SIG-M5 treated with dmso at 0.1 percent for 504 hours (cell line): ENCODE measurements at regions not wholly inside any gene's neighbourhood (a gene's known extent, or its start where the extent isn't known, plus 50 kb on each side); places are given as distances from the start of the nearest gene placed in this dataset.

ENCODE experiments used
- DNase-seq: peaks from one replicate; lab custom pipeline; 2025; ENCODE audit not compliant: unreplicated experiment; lab: John Stamatoyannopoulos, UW

DNA sequence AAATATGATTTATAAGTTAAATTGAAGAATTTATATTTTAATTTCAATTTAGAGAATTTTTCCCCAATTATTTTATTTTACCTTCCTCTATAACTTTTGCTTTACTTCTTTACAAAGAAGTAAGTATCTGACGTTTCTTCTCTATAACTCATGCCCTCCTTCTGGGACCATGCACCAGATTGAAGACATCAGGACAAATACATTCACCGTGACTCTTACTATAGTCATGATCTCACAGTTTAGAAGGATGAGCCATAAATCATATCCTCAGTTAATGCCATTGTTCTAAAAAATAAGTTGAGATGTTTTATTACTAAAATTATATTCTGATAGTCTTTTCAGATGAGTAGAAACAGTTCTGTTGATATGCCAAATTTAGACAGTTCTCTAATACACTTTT, 279.3 kb downstream of the TMX3 start:
- DNase-seq, result no peak

DNA sequence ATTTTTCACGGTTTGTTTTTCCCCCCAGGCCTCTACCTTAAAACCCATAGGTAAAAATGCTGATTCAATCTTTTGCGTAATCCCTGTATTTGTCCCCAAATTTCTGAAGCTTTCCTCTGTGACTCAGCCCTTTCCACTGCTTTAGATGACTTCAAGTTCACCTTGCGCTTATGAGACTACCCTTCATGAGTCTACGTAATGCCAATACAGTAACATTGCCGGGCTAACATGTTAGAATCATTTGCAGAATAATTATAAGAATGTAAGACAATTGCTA, 283.0 kb downstream of the TMX3 start:
- DNase-seq, result no peak

DNA sequence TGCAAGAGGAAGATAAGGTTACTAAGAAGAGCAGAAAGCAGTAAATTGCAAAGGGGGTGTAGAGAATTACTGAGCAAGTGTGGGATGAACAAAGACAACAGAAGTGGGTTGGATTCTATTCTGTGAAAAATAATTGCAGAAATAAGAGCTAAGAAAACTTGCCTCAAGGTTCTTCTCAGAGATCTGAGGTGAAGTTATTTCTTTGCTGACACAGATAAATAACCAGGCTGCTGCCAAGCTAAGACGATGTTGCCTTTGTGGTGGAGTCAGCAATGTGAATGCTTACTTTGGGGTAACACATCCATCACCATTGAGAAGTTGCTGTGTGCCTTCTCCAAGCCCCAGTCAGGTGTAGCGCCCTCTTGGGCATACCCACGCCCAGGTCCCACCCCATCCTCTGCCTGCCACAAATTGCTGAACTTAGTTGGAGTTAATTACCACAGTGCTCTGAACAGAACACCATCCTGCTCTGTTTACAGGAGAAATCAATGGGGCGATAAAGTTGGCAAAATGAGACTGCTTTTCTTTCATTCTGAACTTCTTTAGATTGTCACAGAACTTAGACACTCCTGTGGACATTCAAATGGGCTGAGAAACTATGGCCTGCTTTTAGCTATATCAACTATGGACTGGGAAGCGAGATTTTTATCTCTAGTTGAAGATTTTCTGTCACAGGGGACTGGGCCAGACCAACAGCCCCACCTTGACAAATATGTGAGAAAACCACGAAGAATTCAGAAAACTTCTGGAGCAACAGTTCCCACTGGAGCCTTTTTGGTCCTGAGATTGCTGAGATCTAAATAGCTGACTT, 283.6 kb downstream of the TMX3 start:
- no peak for DNase-seq

DNA sequence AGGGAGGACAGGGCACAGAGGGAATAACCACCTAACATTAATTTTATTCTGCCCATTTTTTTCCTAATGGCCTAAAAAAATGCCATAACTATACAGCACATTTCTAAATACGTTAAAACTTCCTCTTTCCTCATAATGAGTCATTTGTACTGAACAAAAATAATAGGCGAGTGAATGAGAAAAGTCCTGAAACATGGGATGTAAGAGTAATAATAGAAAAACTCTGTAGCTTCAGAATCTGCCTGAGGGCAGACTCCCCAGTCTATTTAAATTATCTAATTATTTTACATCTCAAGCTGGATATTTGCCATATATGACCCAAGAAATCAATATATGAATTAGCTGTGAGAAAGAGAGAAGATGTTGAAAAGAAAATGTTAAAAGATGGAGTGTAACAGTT, 285.1 kb downstream of the TMX3 start:
- peak; percentile 5 for DNase-seq

DNA sequence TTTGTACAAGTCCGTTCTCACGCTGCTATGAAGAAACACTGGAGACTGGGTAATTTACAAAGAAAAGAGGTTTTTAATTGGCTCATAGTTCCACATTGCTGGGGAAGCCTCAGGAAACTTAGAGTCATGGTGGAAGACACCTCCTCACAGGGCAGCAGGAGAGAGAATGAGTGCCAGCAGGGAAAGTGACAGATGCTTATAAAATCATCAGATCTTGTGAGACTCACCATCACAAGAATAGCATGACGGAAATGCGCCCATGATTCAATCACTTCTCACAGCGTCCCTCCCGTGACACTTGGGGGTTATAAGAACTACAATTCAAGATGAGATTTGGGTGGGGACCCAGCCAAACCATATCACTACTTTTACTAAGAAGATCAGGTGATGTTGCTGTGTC, 285.8 kb downstream of the TMX3 start:
- no peak for DNase-seq

DNA sequence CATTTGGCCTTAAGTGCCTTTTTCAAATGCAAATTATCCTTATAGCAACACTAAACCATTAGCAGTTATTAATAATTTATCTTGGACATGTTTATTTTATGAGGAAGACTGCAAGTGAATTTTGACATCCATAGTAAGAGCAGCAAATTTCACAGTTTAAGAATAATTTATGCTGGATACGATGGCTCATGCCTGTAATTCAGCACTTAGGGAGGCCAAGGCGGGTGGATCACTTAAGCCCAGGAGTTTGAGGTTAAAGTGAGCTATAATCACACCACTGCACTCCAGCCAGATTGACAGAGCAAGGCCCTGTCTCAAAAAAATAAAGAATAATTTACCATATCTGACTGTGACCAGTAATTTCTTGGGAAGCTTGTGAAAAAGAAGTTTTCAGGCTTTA, 286.2 kb downstream of the TMX3 start:
- no peak for DNase-seq

DNA sequence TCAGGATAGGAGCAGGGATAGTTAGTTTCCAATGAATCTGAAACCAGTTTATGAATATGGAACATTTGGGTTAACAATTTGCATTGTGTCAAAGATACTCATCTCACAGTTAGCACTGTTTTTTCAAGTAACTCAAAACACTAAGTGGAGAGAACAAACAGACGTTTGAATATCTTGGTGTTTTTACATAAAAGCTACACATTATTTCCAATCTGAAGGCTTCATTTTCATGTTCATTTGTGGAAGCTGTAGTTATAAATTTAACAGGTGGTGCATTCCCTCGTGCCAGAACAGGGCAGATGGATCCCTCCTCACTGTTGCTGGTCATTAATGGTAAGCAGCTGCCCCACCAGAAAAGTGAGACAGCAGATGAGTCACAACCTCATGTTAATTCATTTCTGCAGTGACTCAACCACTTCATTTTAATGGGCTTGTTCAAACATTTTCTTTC, 286.9 kb downstream of the TMX3 start:
- DNase-seq, result no peak

DNA sequence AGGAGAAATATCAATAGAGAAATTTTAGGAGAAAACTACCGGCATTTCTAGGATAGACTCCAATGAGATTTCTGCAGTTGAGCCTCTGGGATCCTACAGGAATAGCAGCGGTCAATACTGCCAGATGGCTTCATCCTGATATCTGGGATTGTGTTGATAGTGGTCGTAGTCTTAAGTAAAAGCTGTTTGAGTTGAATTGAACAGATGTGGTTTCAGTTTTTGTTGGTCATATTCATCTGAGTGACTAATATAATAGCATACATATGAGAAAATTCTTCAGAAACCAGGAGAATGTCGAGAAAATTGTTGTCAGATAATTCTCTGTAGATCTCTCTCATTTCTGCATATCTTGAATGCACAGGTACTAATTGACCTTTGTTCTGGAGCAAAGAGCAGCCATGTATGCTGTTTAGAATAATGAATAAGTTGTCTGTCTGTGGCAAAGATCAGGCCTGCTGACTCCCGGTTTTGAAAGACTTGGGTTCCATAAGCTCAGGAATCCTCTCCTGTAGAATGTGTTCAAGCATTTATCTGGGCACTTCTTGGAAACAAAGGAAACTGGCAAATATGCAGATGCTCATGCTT, 288.1 kb downstream of the TMX3 start:
- DNase-seq, result no peak

DNA sequence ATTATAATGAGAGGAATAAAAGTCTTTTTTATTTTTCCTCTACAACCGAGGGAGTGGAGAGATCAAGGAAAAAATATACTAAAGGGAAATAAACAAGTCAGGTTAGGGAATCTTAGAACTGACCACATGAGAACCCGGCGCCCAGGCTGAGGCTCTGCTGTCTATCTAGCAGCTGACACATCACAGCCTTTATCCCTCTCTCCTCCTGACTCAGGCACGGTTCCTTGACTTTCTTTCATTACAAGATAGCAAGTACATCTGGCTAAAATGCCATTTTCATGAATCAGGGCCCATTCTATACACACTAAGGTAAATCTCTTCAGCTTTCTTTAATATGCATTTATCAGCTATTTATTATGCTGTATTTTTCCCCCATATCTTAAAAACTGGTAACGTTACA, 296.0 kb downstream of the TMX3 start:
- no peak for DNase-seq

DNA sequence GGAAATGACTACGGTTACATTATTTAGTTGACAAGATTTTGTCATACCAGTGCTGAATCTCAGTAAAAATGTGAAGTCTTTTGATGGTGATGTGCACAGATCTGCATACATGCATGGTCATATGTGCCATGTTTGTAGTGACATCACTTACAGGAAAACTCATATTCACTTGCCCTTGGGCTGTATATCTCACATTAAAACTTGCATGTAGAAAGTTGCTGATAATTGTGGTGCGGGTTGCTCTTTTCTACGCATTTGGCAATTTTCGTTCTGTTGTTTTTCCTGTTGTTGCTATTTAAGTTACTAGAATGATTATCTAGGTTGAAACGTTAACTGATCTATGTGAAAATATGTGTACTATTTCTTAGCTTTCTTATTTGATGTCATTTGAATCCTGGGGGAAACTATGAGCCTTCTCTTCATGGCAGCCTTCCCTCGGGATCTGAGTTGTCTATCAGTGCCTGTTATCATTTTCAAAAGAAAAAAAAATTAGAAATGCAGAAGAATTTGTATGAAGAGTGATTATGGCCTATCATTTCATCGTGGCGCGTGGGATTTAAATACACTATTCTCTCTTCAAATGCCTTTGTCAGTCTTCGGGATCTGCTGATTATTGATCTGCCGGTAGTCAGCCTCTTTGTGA, 296.6 kb downstream of the TMX3 start:
- DNase-seq, result no peak

DNA sequence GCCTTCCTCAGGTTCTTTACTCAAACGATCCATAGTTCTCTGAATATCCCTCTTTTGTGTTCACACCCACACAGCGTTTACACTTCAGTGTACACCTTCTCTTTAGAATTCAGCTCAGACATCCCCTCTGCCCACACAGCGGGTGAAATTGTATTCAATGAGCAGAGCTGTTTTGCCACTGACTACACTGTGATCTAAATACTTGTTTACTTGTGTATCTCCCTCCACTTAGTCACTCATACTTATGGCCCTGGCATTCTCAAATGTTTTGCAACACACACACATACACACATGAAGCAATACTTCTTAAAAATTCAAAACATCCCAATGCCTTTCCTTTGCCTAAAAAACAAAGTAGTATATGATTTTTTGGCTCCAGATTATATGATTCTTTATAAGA, 297.1 kb downstream of the TMX3 start:
- DNase-seq, result no peak

DNA sequence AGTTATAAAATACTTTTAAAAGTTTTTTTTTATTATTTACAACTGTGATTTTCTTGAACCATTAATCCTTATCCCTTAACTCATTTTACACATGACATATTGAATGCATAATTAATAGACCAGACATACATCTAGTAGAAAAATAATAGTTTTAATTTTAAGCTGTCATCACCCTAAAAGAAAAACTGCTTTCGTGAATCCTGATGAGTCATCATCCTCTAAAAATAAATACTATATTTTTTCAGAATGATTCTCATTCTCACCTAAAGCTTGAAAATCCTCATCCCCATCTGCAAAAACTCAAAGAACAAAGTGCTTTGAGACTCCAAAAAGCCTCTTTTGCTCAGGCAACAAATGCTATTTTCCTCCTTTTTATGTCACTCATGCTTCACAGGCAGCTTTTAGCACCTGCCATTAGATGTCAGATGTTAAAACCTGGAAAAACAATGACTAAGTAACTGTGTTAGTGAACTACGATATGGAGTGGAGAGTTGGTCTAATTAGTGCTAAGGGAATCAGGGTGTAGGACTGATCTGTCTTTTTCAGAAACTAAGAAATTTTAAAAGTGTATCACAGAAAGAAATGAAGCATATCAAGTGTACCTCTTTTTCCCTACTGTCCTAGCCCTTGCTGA, 297.6 kb downstream of the TMX3 start:
- DNase-seq, result no peak

DNA sequence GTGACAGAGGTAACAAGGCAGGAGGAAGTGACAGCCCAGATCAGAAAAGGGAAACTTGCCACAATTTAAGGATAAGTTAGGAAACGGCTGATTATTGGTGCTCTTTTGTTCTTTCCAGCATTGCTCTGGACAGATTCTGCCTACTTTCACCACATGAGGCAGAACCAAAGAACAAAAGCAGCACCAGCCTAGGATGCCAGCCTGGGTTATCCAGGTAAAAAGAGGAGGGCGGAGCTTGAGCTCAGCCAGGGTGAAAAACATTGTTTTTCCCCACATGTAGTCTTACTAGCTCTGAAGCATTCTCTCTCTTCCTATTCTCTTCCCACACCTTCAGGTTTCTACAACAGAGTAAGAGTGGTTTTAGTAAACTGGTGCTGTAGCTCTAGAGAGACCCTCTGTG, 300.5 kb downstream of the TMX3 start:
- no peak for DNase-seq

DNA sequence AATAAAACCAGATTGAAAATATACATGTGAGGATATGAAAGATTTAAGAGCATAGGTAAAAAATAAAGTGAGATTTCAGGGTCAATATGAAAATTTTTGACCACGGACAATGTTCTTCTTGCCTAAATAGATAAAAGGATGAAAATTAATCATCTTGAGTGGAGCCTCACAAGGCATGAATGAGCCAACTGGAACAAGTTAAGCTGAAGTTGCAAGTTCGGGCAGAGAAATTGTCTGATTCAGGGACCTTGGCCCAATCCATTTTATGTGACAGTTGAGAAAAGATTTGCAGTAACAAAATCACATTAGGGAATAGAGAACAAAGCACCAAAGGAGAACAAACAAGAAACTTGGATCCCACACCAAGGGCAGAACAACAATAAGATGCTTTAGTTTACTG, 305.3 kb downstream of the TMX3 start:
- DNase-seq, result no peak

DNA sequence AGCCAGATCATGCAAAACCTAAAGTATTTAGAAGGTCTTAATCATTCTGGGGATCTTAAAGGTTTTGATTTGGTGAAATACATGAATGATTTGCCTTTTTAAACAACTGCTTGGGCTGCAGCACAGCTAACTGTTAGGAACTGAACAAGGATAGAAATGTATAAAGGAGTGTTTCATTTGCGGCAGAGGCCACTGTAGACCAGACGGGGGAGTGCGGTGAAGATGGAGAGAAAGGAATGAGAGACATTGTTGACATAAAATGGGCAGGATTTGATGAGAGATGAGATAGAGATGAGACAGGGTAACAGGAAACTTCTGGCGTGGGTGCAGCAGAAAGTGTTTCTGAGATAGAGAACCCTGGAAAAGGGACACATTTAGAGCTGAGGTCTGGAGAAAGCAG, 308.1 kb downstream of the TMX3 start:
- no peak for DNase-seq

DNA sequence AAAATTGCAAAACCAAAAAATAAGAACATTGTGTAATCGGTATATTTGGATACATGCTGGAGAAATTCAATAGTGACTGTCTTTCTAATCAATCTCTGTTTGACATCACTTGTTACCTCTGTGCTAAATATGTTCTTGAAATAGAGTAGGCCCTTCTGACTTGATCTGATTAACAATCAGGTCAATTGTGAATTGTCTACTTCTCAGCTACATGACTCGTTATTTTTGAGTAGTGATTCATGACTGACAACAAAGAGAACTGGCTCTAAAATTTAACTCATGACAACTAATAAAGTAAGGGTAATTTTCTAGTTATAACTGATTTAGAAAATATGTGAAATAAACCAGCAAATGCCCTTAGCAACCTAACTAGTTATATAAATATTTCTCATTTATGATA, 312.1 kb downstream of the TMX3 start:
- no peak for DNase-seq

DNA sequence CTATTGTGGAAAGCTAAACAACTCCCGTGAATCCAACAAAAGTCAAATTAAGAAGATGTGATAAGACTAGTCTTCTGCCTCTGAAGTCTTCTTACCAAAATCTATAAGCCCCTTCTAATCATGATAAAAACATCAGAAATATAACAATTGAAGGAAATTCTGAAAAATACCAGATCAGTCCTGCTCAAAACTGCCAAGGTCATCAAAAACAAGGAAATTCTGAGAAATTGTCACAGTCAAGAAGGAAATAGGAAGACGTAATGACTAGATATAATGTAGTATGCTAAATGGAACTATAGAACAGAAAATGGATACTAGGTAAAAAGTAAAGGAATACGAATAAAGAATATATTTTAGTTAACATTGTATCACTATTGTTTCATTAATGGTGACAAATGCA, 314.0 kb downstream of the TMX3 start:
- no peak for DNase-seq

DNA sequence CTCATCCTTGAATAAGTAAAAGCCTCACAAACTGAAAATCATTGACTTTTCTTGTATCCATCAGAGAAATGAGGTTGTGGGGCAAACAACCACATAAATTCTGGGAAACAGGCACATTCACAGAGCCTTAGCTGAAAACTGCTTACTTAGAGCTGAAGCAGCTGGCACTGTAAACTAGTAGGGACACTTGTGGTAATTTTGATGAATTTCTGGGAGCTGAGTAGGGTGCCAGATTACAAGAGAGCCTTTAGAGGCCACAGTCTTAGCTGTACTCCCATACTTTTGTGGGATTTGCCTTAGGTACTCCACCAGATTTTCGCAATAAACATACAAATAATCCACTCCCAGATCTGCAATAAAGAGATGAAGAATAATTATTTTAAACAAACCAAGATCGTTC, 315.2 kb downstream of the TMX3 start:
- no peak for DNase-seq

DNA sequence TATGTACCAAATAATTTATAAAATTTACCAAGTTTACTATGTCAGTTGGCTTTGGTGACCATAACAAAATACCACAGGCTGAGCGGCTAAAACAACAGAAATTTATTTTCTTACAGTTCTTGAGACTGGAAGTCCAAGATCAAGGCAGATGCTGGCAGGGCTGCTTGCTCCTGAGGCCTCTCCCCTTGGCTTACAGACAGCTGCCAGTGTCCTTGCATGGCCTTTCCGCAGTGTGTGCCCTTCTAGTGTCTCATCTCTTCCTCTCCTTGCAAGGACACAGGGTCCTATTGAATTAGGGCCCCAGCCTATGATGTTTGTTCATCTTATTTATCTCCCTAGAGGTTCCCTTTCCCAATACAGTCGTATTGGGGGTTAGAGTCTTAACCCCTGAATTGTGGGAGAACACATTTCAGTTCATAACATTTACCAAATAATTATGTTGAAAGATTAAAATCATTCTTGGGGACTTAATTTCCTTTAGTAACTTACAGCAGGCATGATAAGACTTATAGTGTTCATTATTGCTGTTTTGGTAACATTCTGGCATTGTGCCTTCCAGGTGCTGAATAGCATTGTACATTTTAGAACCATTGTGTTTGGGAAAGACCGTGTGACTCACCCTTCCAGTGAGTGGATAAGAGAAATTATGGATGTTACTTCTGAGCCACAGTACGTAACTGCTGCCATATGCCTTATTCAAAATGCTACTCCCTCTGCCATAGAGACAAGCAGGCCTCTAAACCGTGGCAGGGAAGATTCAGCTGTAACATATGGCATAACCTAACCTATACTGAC, 317.5 kb downstream of the TMX3 start:
- DNase-seq, result no peak

DNA sequence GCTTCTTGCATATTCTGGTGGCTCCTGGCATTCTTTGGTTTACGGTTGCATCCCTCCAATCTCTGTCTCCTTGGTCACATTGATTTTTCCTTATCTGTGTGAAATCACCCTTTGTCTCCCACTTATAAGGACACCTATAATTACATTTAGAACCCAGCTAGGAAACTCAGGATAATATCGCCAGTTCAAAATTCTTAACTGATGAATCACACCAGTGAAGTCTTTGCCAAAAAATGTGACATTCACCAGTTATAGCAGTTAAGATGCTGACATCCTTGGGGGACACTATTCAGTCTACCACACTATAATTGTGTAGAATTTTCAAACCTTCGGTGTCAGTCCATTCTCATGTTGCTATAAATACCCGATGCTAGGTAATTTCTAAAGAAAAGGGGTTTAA, 320.2 kb downstream of the TMX3 start:
- DNase-seq, result no peak

DNA sequence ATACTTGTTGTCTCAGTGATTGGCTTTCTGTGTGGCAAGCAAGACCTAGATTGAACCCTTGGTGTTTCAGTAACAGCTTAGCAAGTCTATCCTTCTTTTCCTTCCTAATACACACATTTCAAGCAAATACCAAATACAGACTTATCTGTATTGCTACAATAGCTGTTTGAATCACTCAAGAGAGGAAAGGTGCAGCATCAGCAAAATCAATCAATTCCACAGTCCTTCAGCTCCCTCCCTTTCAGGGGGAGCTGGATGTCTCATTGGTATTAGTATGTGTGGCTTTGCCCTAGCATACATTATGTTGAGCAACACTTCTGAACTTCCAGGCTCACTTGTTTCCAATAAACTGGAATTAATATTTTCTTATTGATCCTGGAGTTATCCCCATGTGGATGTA, 323.1 kb downstream of the TMX3 start:
- DNase-seq, result no peak
